HCT116 (cell line): ENCODE measurements at regions not wholly inside any gene's neighbourhood (a gene's known extent, or its start where the extent isn't known, plus 50 kb on each side); places are given as distances from the start of the nearest gene placed in this dataset.

Experiments used
- ATAC-seq: fragments of 200-7000 bp; cut with Tn5 transposase; 2 replicates; pipeline ENCODE4 v1.9.1; 2020; ENCODE audit warnings: mild to moderate bottlenecking, moderate library complexity
- BruUV-seq: library from RNA; stranded (reverse); fragments of 400-500 nt; replicated peaks from 2 replicates; lab custom pipeline; 2021; lab: Mats Ljungman, UMichigan
- CTCF ChIA-PET: fragments of 300-600 bp; sonication (Branson Sonifier 250); formaldehyde crosslinking; loops from one replicate; lab custom pipeline; 2021; ENCODE audit warnings: antibody characterized with exemption; lab: Charles Lee
- POLR2A ChIA-PET: fragments of 300-600, 350-600 bp; sonication (Branson Sonifier 250); formaldehyde crosslinking; loops from one replicate; lab custom pipeline; 2021; ENCODE audit warnings: antibody characterized with exemption; lab: Charles Lee
- RAD21 ChIA-PET, 2 experiments: fragments of 300-600 bp; sonication (Branson Sonifier 250); formaldehyde crosslinking; loops; one replicate each; lab custom pipeline; 2023; ENCODE audit warnings: low total read pairs in 2 of 2; ENCODE audit not compliant: uncharacterized antibody in 2 of 2, unreplicated experiment in 2 of 2, low non-redundant PET in 1 of 2; lab: Charles Lee
- DNase-seq: peaks from one replicate; pipeline ENCODE4 v3.0.0-alpha.2; 2010; ENCODE audit warnings: low read depth, low spot score
- H2AFZ ChIP-seq: fragments of 200-600 bp; shearing (Covaris generic), sonication (generic); 2 replicates; pipeline ENCODE4 v1.6.1; 2017; ENCODE audit warnings: low read depth, mixed run types, mixed read lengths, antibody characterized with exemption, low read length; ENCODE audit not compliant: poor library complexity, severe bottlenecking
- H3K27ac ChIP-seq: 2 replicates; pipeline ENCODE4 v1.5.1; 2012; ENCODE audit warnings: low read depth, low read length
- H3K27me3 ChIP-seq: fragments of 200-600 bp; sonication (generic); 2 replicates; pipeline ENCODE4 v1.6.1; 2016; ENCODE audit warnings: mixed run types, low read length, mixed read lengths; ENCODE audit not compliant: insufficient read depth
- H3K36me3 ChIP-seq, 2 experiments: fragments of 200-500 bp in 1 of 2; fragments of 200-600 bp in 1 of 2; sonication (Bioruptor generic) in 1 of 2; sonication (generic) in 1 of 2; 2 replicates each; pipeline versions ENCODE4 v1.5.1 to v1.6.1; 2014 to 2016; ENCODE audit warnings: low read length in 2 of 2, inconsistent platforms in 1 of 2, mixed read lengths in 1 of 2, mixed run types in 1 of 2; ENCODE audit not compliant: insufficient read depth in 2 of 2, control insufficient read depth in 1 of 2
- H3K4me1 ChIP-seq, 2 experiments: fragments of 200-600 bp in 1 of 2; sonication (generic) in 1 of 2; 2 replicates each; pipeline versions ENCODE4 v1.5.1 to v1.6.1; 2012 to 2017; ENCODE audit warnings: low read length in 2 of 2, inconsistent platforms in 1 of 2, mild to moderate bottlenecking in 1 of 2, mixed read lengths in 1 of 2, mixed run types in 1 of 2, moderate library complexity in 1 of 2; ENCODE audit not compliant: insufficient read depth in 2 of 2, control insufficient read depth in 1 of 2
- H3K4me2 ChIP-seq: fragments of 200-600 bp; sonication (generic); 2 replicates; pipeline ENCODE4 v1.6.1; 2017; ENCODE audit warnings: mixed run types, low read length, mixed read lengths
- H3K4me3 ChIP-seq, 2 experiments: fragments of 200-600 bp in 1 of 2; sonication (generic) in 1 of 2; replicated peaks in 1 of 2; 2 replicates each; pipeline ENCODE4 v1.5.1; 2011 to 2016; ENCODE audit warnings: low read length in 2 of 2, control low read depth in 1 of 2, low read depth in 1 of 2, mild to moderate bottlenecking in 1 of 2, mixed read lengths in 1 of 2, mixed run types in 1 of 2
- H3K79me2 ChIP-seq: fragments of 200-600 bp; sonication (generic); 2 replicates; pipeline ENCODE4 v1.6.1; 2017; ENCODE audit warnings: mild to moderate bottlenecking, mixed run types, low read length, moderate library complexity, mixed read lengths; ENCODE audit not compliant: insufficient read depth
- H3K9ac ChIP-seq: fragments of 200-600 bp; sonication (generic); 2 replicates; pipeline ENCODE4 v1.6.1; 2016; ENCODE audit warnings: low read length, mixed read lengths
- H3K9me2 ChIP-seq: fragments of 200-600 bp; sonication (generic), shearing (Covaris generic); 2 replicates; pipeline ENCODE4 v1.6.1; 2017; ENCODE audit warnings: mixed run types, mild to moderate bottlenecking, moderate library complexity; ENCODE audit not compliant: insufficient read depth
- H3K9me3 ChIP-seq, 2 experiments: fragments of 200-500 bp in 1 of 2; fragments of 200-600 bp in 1 of 2; sonication (Bioruptor generic) in 1 of 2; sonication (generic) in 1 of 2; 2 replicates each; pipeline ENCODE4 v1.6.1; 2014 to 2017; ENCODE audit warnings: low read length in 2 of 2, mixed read lengths in 2 of 2, inconsistent platforms in 1 of 2, low read depth in 1 of 2, mild to moderate bottlenecking in 1 of 2, mixed run types in 1 of 2, moderate library complexity in 1 of 2; ENCODE audit not compliant: control insufficient read depth in 1 of 2, insufficient read depth in 1 of 2
- H4K20me1 ChIP-seq: fragments of 200-600 bp; sonication (generic), shearing (Covaris generic); 2 replicates; pipeline ENCODE4 v1.6.1; 2017; ENCODE audit warnings: mixed run types, mild to moderate bottlenecking, moderate library complexity; ENCODE audit not compliant: insufficient read depth
- EGR1 ChIP-seq: IDR thresholded peaks from 2 replicates; pipeline ENCODE4 v1.6.1; 2012; ENCODE audit warnings: low read depth
- ELF1 ChIP-seq: IDR thresholded peaks from 2 replicates; pipeline ENCODE4 v1.6.1; 2012; ENCODE audit warnings: low read depth, borderline replicate concordance
- FOSL1 ChIP-seq: IDR thresholded peaks from 2 replicates; pipeline ENCODE4 v1.6.1; 2012; ENCODE audit warnings: low read depth
- JUND ChIP-seq: IDR thresholded peaks from 2 replicates; pipeline ENCODE4 v1.6.1; 2012
- POLR2AphosphoS5 ChIP-seq: IDR thresholded peaks from 2 replicates; pipeline ENCODE4 v1.6.1; 2011; ENCODE audit warnings: mild to moderate bottlenecking, low read depth, low read length, moderate library complexity
- SP1 ChIP-seq: IDR thresholded peaks from 2 replicates; pipeline ENCODE4 v1.6.1; 2012; ENCODE audit warnings: low read depth
- SRF ChIP-seq: IDR thresholded peaks from 2 replicates; pipeline ENCODE4 v1.6.1; 2012; ENCODE audit warnings: low read depth
- ZNF274 ChIP-seq: fragments of 200-500 bp; sonication (Bioruptor generic); IDR thresholded peaks from 2 replicates; pipeline ENCODE4 v1.6.1; 2014; ENCODE audit warnings: mild to moderate bottlenecking, low read depth, low read length, inconsistent platforms
- intact Hi-C: fragments of 100-400 bp; cut with micrococcal nuclease; formaldehyde crosslinking; loops from 2 replicates; pipeline ENCODE4 v1.10.0; 2022
- TF ChIP-seq, protein P1 (sequence below): IDR thresholded peaks from 2 replicates; pipeline ENCODE4 v1.6.1; 2012

DNA sequence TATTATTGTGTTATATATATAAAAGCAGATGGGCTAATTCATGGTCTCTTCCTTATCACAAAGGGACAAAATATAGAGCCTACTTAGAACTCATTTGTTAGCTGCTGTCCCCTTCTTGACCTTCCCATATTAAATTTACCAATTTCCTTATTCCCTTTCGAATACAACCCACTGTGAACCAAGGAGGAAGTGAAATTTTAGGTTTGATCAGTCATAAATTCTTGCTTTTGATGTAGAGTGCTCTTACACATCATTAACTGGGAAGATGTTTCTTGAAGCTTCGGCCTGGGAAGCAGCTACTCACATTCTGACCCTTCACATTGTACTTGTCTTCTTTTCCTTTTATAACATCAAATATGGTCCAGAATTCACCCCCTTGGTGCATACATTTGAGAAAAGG, 579.0 kb downstream of the LRFN5 start:
- no peak overlapping the region for H3K27ac ChIP-seq
- no peak overlapping the region for H3K4me3 ChIP-seq
- ChIA-PET RAD21 (no interaction called here), CTCF (no interaction called here), POLR2A (no interaction called here)
- no peak overlapping the region for H3K4me2 ChIP-seq
- H3K4me1 ChIP-seq, result no peaks in the 10 kb centered on the region
- H3K36me3 ChIP-seq, result no peaks in the 10 kb centered on the region
- intact Hi-C loops, result no loop called here
- H3K9me2 ChIP-seq, result no peaks in the 10 kb centered on the region
- DNase-seq (no peak), ATAC-seq (no peak)
- H3K79me2 ChIP-seq, result no peaks in the 10 kb centered on the region
- BruUV-seq, result no TSS peak
- no peaks in the 10 kb centered on the region; a peak in 1 of 4 replicates for H3K9me3 ChIP-seq
- H3K9ac ChIP-seq, result no peak overlapping the region
- no peaks in the 10 kb centered on the region for H4K20me1 ChIP-seq
- H2AFZ ChIP-seq, result no peak overlapping the region
- H3K27me3 ChIP-seq, result no peaks in the 10 kb centered on the region
- TF ChIP-seq SP1 (peak; percentile 25; the same call in 1 of the 2 replicates), JUND (no peak)
- TF ChIP-seq, all 23 proteins: peak for 1

DNA sequence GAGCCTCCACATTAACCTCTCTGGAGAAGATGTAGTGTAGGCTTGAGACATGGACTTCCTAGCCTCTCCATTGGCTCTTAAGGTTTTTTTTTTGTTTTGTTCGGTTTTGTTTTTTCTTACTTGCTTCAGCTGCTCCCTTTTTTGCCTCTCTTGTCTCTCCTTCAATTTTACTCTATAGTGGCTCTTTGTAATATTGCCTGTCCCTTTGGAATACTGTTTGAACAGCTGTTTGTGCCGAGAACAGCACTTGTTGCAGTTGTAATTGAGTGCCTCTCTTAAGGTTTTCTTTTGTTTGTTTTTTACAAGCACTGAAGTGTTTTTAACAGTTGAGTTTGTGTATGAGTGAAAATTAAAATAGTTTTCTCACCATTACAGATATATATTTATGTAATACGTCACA, 567.7 kb downstream of the LRFN5 start:
- ATAC-seq, result no peak
- no peak overlapping the region for H3K4me3 ChIP-seq
- no peaks in the 10 kb centered on the region for H3K9me2 ChIP-seq
- intact Hi-C loops, result no loop called here
- H3K9ac ChIP-seq, result no peak overlapping the region
- TF ChIP-seq EGR1 (no peak), FOSL1 (no peak), ELF1 (no peak), POLR2AphosphoS5 (no peak), ZNF274 (no peak), SRF (no peak)
- TF ChIP-seq, protein P1, sequence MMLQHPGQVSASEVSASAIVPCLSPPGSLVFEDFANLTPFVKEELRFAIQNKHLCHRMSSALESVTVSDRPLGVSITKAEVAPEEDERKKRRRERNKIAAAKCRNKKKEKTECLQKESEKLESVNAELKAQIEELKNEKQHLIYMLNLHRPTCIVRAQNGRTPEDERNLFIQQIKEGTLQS, result no peak
- H3K4me2 ChIP-seq, result no peak overlapping the region
- no peaks in the 10 kb centered on the region for H3K36me3 ChIP-seq
- ChIA-PET RAD21 (no interaction called here), CTCF (no interaction called here), POLR2A (no interaction called here)
- no peaks in the 10 kb centered on the region for H3K79me2 ChIP-seq
- peaks cover 0 to 5% of the 10 kb centered on the region in 2 experiments; a peak in 1 of 4 replicates for H3K9me3 ChIP-seq
- H2AFZ ChIP-seq, result no peak overlapping the region
- BruUV-seq, result no TSS peak
- no peaks in the 10 kb centered on the region for H3K4me1 ChIP-seq
- H3K27ac ChIP-seq, result no peak overlapping the region
- no peaks in the 10 kb centered on the region for H3K27me3 ChIP-seq
- no peaks in the 10 kb centered on the region for H4K20me1 ChIP-seq
- DNase-seq, result no peak
